Keratinocyte (primary cell): ENCODE measurements at regions not wholly inside any gene's neighbourhood (a gene's known extent, or its start where the extent isn't known, plus 50 kb on each side); places are given as distances from the start of the nearest gene placed in this dataset.
A peak's percentile ranks its signal among the peaks of the same experiment; 100 is the strongest.

ENCODE experiments used
- DNase-seq: peaks from one replicate; pipeline ENCODE4 v3.0.0-alpha.2; 2011; ENCODE audit warnings: low read depth, missing footprints, low spot score
- FAIRE-seq: peaks from 2 replicates; lab custom pipeline; 2011; peaks lifted over from hg19 to GRCh38; lab: Jason Lieb, UNC
- H2AFZ ChIP-seq: 2 replicates; pipeline ENCODE4 v1.6.0; 2012; ENCODE audit warnings: low read length, control low read depth, inconsistent platforms; ENCODE audit not compliant: control insufficient read depth
- H3K27ac ChIP-seq: 2 replicates; pipeline ENCODE4 v1.5.1; 2011; ENCODE audit warnings: low read length; ENCODE audit not compliant: control insufficient read depth, insufficient read depth
- H3K27me3 ChIP-seq: 3 replicates; pipeline ENCODE4 v1.6.0; 2011; ENCODE audit warnings: low read length; ENCODE audit not compliant: control insufficient read depth, insufficient read depth; ENCODE audit errors: extremely low read depth
- H3K36me3 ChIP-seq, 2 experiments: 2 replicates in 1 of 2; 3 replicates in 1 of 2; pipeline ENCODE4 v1.5.1; 2011; ENCODE audit warnings: low read length in 2 of 2, mild to moderate bottlenecking in 1 of 2; ENCODE audit not compliant: control insufficient read depth in 2 of 2, insufficient read depth in 2 of 2; ENCODE audit errors: extremely low read depth in 1 of 2
- H3K4me1 ChIP-seq: 3 replicates; pipeline ENCODE4 v1.5.1; 2011; ENCODE audit warnings: low read length; ENCODE audit not compliant: control insufficient read depth, insufficient read depth; ENCODE audit errors: extremely low read depth
- H3K4me2 ChIP-seq: 3 replicates; pipeline ENCODE4 v1.6.0; 2011; ENCODE audit warnings: low read depth, low read length; ENCODE audit not compliant: control insufficient read depth, insufficient read depth; ENCODE audit errors: extremely low read depth
- H3K4me3 ChIP-seq, 3 experiments: fragments of 200-600 bp in 1 of 3; sonication (generic) in 1 of 3; 2 replicates in 2 of 3; 3 replicates in 1 of 3; pipeline ENCODE4 v1.5.1; 2011 to 2016; ENCODE audit warnings: low read length in 3 of 3, mild to moderate bottlenecking in 3 of 3, control low read depth in 2 of 3, inconsistent platforms in 1 of 3, low read depth in 1 of 3, mixed read lengths in 1 of 3, mixed run types in 1 of 3, moderate library complexity in 1 of 3; ENCODE audit not compliant: control insufficient read depth in 2 of 3, insufficient read depth in 2 of 3; ENCODE audit errors: extremely low read depth in 1 of 3
- H3K79me2 ChIP-seq: 2 replicates; pipeline ENCODE4 v1.6.0; 2012; ENCODE audit warnings: low read length; ENCODE audit not compliant: control insufficient read depth, insufficient read depth
- H3K9ac ChIP-seq: 3 replicates; pipeline ENCODE4 v1.6.0; 2011; ENCODE audit warnings: low read length; ENCODE audit not compliant: control insufficient read depth, insufficient read depth; ENCODE audit errors: extremely low read depth
- H3K9me1 ChIP-seq: 3 replicates; pipeline ENCODE4 v1.6.0; 2011; ENCODE audit warnings: low read length; ENCODE audit not compliant: control insufficient read depth, insufficient read depth; ENCODE audit errors: extremely low read depth
- H3K9me3 ChIP-seq: 2 replicates; pipeline ENCODE4 v1.5.1; 2012; ENCODE audit warnings: low read depth, low read length; ENCODE audit not compliant: control insufficient read depth
- H4K20me1 ChIP-seq: 3 replicates; pipeline ENCODE4 v1.6.0; 2011; ENCODE audit warnings: low read length; ENCODE audit not compliant: control insufficient read depth, insufficient read depth; ENCODE audit errors: extremely low read depth
- EZH2 ChIP-seq: IDR thresholded peaks from one replicate; pipeline ENCODE4 v1.6.1; 2012; ENCODE audit warnings: inconsistent platforms, mild to moderate bottlenecking, low read length, moderate library complexity
- dilution Hi-C: fragments of 300-500 bp; cut with MboI; formaldehyde crosslinking; loops from one replicate; pipeline ENCODE4 v1.7.0; 2020; ENCODE audit warnings: low sequenced_read_pairs; ENCODE audit not compliant: extremely low pct_ligation_motif_present
- TF ChIP-seq, protein P1 (sequence below), 3 experiments: IDR thresholded peaks in 1 of 3; conservative IDR thresholded peaks in 1 of 3; optimal IDR thresholded peaks in 1 of 3; 2 replicates in 2 of 3; 3 replicates in 1 of 3; pipeline versions ENCODE3 to v1.5.1; 2011; ENCODE audit warnings: low read length in 3 of 3, mild to moderate bottlenecking in 3 of 3, moderate library complexity in 2 of 3, control low read depth in 1 of 3, inconsistent platforms in 1 of 3; ENCODE audit not compliant: insufficient read depth in 2 of 3; ENCODE audit errors: extremely low read depth in 1 of 3

- dilution Hi-C loops, result no loop called here
- Histone ChIP-seq H3K4me2 (no peak overlapping the region), H3K4me1 (peaks cover 6% of the 10 kb centered on the region), H3K9ac (no peak overlapping the region), H3K27ac (no peak overlapping the region), H3K79me2 (no peaks in the 10 kb centered on the region), H2AFZ (no peak overlapping the region), H3K36me3 (no peaks in the 10 kb centered on the region), H4K20me1 (no peaks in the 10 kb centered on the region), H3K9me3 (no peaks in the 10 kb centered on the region), H3K9me1 (no peaks in the 10 kb centered on the region), H3K4me3 (no peak overlapping the region), H3K27me3 (no peaks in the 10 kb centered on the region)
- no peak for TF ChIP-seq EZH2
- TF ChIP-seq, protein P1, sequence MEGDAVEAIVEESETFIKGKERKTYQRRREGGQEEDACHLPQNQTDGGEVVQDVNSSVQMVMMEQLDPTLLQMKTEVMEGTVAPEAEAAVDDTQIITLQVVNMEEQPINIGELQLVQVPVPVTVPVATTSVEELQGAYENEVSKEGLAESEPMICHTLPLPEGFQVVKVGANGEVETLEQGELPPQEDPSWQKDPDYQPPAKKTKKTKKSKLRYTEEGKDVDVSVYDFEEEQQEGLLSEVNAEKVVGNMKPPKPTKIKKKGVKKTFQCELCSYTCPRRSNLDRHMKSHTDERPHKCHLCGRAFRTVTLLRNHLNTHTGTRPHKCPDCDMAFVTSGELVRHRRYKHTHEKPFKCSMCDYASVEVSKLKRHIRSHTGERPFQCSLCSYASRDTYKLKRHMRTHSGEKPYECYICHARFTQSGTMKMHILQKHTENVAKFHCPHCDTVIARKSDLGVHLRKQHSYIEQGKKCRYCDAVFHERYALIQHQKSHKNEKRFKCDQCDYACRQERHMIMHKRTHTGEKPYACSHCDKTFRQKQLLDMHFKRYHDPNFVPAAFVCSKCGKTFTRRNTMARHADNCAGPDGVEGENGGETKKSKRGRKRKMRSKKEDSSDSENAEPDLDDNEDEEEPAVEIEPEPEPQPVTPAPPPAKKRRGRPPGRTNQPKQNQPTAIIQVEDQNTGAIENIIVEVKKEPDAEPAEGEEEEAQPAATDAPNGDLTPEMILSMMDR (optimal IDR thresholded peaks at IDR 0.05 in 1 of 3, IDR thresholded peaks at IDR 0.05 in 1 of 3, conservative IDR thresholded peaks at IDR 0.05 in 1 of 3; ENCODE audit: extremely low read depth in 1 of 3, insufficient read depth in 2 of 3, low read length in 3 of 3), result no peak
- DNase-seq (no peak), FAIRE-seq (no peak)
Measured at GRCh38 chr14:31921721-31922120, 155.4 kb upstream of the ARHGAP5 start.

DNA sequence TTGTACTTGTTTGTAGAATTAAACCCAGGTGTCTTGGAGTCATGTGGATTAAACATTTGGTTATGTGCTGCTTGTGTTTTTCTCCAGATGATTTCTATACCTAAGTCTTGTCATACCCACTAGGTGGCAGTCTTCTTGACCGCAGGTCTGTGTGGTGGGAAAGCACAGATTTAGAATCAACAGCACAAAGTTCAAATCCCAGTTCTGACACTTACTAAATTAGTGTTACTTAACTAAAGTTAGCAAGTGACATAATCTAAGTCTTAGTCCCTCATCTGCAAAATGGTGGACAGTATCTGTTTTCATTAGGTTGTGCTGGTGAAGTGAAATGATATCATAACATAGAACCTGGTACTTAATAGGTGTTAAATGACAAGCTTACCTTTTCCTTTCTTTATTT lies 151.0 kb upstream of the ARHGAP5 start:
- H3K9me1 ChIP-seq, result no peaks in the 10 kb centered on the region
- H3K27ac ChIP-seq, result peak overlapping the region; percentile 79
- dilution Hi-C loops, result no loop called here
- FAIRE-seq (peak; percentile 74), DNase-seq (no peak)
- H3K9ac ChIP-seq, result no peak overlapping the region
- H3K4me3 ChIP-seq, result no peak overlapping the region
- H3K4me2 ChIP-seq, result no peak overlapping the region
- H3K9me3 ChIP-seq, result no peaks in the 10 kb centered on the region
- H3K79me2 ChIP-seq, result no peaks in the 10 kb centered on the region
- H3K27me3 ChIP-seq, result no peaks in the 10 kb centered on the region
- H2AFZ ChIP-seq, result no peak overlapping the region
- H3K4me1 ChIP-seq, result peaks cover 21% of the 10 kb centered on the region
- H4K20me1 ChIP-seq, result no peaks in the 10 kb centered on the region
- H3K36me3 ChIP-seq, result no peaks in the 10 kb centered on the region
- TF ChIP-seq, protein P1 (optimal IDR thresholded peaks at IDR 0.05 in 1 of 3, IDR thresholded peaks at IDR 0.05 in 1 of 3, conservative IDR thresholded peaks at IDR 0.05 in 1 of 3; ENCODE audit: extremely low read depth in 1 of 3, insufficient read depth in 2 of 3, low read length in 3 of 3), result peak; percentile 55 to 58 (median 55)
- no peak for TF ChIP-seq EZH2
